Activated CD8-positive, alpha-beta memory T cell treated with anti-CD3 and anti-CD28 coated beads for 36 hours (primary cell): ENCODE measurements at regions not wholly inside any gene's neighbourhood (a gene's known extent, or its start where the extent isn't known, plus 50 kb on each side); places are given as distances from the start of the nearest gene placed in this dataset.

Source experiments
- CTCF ChIA-PET: fragments of 350-600 bp; sonication (Branson Sonifier 250); formaldehyde crosslinking; loops from one replicate; lab custom pipeline; 2021; ENCODE audit warnings: antibody characterized with exemption; lab: Charles Lee
- POLR2A ChIA-PET: fragments of 350-600 bp; sonication (Branson Sonifier 250); formaldehyde crosslinking; loops from one replicate; lab custom pipeline; 2021; ENCODE audit warnings: antibody characterized with exemption; lab: Charles Lee

DNA sequence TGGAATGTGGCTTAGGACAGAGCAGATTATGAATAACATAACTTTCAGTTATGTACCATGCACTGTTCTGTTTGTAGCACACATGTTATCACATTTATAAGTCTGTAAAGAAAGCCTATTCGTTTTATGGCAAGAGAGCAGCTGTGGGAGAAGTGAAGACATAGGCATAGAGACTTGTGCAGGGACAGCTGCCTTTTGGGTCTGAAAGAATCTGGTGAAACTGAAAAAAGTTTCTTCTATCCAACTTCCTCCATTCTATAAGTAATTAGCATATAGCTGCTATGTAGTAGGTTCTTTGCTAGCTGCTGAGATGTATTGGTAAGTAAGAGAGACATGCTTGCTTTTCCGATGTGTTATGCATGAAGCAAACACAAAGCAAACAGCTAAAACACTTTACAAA lies 1095.4 kb upstream of the CADM2 start:
- CTCF ChIA-PET = no interaction called here
- POLR2A ChIA-PET = no interaction called here

DNA sequence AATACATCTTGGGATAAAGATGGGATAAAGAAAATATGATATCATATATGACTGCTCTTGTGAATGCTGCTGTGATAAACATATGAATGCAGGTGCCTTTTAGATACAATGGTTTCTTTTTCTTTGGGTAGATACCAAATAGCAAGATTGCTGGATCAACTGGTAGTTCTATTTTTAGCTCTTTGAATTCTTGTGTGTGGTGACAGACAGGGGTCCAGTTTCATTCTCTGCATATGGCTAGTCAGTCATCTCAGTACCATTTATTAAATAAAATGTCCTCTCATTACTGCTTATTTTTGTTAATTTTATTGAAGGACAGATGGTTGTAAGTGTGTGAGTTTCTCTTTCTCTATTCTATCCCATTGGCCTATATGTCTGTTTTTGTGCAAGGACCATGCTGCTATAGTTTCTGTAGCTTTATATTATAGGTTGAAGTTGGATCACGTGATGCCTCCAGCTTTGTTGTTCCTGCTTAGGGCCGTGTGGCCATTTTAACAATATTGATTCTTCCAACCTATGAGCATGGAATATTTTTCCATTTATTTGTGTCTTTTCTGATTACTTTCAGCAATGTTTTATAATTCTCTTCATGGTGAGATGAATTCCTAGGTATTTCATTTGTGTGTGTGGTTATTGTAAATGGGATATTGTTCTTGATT lies 1089.8 kb upstream of the CADM2 start:
- CTCF ChIA-PET = no interaction called here

DNA sequence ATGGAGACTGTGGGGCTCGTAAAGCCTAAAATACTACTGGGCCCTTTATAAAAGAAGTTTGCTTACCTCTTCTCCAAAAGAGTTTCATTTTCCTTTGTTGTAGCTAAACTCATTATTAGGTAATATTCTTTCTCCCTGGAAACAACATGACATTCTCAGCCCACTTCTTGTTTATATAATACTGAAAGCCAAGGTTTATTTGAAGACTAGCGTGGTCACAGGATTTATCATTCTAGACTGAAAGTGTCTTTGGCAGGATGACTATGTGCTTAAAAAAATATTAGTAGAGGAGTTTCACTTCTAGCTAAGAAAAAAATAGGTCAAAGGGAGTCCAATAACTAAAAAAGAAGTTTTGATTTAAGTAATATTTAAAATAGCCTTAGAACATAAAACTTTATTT lies 1085.2 kb upstream of the CADM2 start:
- CTCF ChIA-PET = no interaction called here
- POLR2A ChIA-PET = no interaction called here

More for the DNA sequence above, 1089.8 kb upstream of the CADM2 start:
- POLR2A ChIA-PET = no interaction called here

DNA sequence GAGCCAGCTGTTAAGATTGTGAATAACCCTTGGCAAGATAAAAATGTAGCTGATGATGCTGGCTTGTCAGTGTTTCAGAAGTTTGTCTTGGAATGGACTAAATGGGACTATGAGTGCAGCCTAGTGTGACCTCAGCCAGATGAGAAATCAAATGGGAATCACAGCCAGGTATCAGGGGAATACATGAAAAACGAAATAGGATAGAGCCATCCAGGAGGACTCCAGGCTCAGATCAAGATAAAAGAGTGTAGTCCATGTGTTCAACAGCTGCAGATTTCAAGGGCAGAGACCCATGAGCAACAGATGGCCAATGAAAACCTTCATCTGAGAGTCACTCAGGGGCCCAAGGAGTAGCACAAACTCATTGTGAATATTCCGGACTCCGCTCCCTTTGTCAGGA lies 1080.9 kb upstream of the CADM2 start:
- ChIA-PET CTCF (no interaction called here), POLR2A (no interaction called here)

DNA sequence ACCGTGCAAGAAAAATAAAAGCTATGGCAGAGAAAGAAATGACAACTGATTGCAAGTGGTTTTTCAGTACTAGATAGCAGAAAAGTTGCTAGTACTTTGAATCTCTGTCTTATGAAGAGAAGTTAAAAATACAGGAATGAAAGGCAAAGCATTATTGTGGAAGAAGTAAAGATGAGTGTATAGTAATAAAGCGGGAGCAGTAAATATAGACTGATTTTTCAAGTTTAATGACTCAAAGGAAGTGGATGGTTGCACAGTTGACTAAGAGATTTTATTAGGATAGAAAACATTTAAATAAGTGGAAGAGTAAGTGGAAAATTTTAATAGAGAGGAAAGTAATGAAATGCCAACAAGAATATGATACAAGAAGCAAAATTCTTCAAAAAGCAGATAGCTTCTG lies 1076.1 kb upstream of the CADM2 start:
- CTCF ChIA-PET = no interaction called here

DNA sequence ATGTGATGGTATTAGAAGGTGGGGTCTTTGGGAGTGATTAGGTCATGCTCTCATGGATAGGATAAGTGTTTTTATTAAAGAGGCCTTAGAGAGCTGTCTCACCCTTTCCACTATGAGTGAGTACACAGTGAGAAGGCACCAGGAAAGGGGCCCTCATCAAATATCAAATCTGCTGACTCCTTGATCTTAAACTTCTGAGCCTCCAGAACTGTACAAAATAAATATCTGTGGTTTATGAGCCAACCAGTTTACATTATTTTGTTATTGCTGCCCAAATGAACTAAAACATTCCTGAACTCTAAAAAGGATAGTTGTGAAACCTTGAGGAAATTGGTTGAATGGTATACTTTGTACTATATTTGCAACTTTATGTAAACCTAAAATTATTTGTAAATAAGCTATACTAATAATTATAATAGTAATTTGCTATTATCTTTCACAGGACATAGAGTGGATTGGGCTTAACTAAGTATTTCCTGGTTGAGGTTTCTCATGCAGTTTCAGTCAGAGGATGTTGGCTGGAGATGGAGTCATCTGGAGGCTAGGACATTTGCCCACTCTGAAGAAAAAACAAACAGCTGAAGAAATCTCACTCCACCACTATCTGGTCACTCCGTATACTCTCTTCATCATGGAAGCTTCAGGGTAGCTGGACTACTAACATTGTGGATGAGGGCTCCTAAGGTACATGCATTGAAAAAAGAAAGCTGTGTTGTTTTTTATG lies 1068.6 kb upstream of the CADM2 start:
- POLR2A ChIA-PET = no interaction called here
- CTCF ChIA-PET = no interaction called here

More for the DNA sequence above, 1076.1 kb upstream of the CADM2 start:
- POLR2A ChIA-PET = no interaction called here

DNA sequence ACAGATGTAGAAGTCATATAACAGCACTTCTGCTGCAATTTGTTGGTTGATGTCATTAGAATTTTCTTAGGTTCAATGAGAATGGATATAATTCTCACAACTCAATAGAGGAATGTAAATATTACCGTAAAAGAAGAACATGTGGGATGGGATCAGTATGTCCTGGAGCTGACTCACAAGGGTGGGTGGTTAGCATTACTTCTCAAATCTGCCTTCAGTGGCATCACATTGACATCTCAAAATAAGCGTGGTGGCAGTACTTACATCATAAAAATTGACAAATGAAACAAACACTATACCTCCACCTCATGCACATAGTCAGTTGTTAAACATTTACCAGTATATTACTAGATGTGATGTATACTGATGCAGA lies 1068.0 kb upstream of the CADM2 start:
- POLR2A ChIA-PET = no interaction called here

DNA sequence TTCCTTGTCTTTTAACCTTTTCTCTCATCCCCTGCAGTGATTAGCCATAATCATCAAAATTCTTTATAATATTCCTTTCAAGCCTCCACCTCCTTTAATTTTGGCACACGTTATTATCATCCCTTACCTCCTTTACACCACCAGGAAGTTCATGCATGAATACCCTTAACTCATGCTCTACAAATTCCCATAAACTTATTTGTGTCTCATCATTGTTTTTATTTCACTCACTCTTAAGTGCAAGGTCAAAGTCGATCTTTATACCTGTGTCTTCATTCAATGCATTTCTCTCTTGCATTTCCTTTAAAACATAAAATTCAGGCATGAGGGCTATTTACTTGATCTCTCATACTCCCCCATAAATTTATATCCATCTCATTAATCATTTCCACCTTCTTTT lies 1064.6 kb upstream of the CADM2 start:
- ChIA-PET CTCF (no interaction called here), POLR2A (no interaction called here)

More for the DNA sequence above, 1068.0 kb upstream of the CADM2 start:
- CTCF ChIA-PET = no interaction called here

DNA sequence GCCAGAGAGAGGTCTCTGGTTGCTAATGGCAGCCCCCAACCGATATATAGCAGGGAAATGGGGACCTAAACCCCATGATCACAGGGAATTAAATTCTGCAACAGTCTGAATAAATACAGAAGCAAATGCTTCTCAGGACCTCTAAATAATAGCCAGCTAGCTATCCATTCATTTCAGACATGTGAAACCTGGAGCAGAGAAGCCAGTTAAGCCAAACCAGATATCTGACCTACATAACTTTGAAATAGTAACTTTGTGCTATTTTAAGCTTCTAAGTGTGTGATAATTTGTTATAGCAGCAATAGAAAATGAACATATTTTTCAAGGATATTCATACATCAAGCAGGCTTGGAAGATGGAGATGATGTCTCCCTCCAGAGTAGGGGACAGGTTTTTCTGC lies 1062.9 kb upstream of the CADM2 start:
- CTCF ChIA-PET = no interaction called here
- POLR2A ChIA-PET = no interaction called here

DNA sequence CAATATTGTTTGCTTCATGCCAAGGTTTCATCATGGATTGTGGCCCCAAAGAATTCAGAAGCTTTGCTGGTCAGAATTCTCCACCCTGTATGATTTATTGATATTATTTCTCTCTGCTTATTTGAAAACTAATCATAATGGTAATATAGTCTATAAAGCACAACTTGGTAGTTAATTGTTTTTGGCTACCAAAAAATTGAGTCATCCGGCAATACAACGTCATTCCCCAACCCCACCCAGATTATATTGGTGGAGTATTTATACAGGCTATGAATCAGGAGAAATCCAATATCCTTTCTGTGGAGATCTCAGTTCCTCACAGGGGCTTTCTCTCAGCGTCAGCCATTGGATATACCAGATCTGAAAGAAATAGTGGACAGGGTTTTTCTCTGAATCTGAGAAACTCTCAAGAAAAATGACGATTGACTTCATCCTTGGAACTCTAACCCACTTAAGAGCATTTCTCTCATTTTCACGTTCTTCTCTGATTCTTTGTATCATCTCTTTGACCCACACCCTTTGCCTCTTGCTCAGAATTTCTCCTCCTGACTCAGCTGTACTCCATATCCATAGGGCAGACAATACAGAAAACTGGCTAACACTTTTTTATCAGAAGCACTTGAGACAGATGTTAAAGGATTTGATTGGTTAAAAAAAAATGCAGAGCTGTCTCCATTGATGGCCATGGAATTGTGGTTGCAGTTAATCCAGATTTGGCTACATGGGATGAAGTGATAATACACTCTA lies 1055.8 kb upstream of the CADM2 start:
- ChIA-PET CTCF (no interaction called here), POLR2A (no interaction called here)

DNA sequence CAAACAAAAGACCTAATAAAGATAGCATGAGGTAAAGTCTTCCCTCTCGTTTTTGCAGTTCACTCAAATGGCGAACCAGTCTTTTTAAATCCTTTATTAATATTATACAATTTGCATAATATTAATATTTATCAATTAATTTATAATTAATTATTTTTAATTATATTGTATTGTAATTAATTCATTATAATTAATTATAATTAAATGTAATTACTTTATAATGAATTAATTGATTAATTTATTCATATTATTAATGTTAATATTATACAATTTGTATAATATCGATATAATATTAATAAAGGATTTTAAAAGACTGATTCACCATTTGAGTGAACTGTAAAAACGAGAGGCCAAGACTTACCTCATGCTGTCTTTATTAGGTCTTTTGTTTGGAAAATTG lies 1045.4 kb upstream of the CADM2 start:
- ChIA-PET CTCF (no interaction called here), POLR2A (no interaction called here)

DNA sequence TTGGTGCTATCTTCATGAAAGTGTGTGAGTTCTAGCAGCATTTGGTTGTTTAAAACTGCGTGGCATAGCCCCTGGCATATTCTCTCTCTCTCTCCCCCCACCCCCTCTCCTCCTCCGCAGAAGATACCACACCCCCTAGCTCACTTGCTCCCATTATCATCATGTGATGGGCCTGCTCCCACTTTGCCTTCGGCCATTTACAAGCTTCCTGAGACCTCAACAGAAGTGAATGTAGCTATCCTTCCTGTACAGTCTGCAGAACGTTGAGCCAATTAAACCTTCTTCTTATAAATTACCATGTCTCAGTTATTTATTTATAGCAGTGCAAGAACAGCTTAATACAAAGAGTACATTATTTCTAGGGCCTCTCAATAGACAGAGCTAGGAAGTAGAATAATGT lies 1032.5 kb upstream of the CADM2 start:
- ChIA-PET CTCF (interaction anchor here (0.6 kb wide), 1 partner anchor 79 kb away, joined by 4 read pairs; no protein-coding TSS in a partner anchor), POLR2A (no interaction called here)

DNA sequence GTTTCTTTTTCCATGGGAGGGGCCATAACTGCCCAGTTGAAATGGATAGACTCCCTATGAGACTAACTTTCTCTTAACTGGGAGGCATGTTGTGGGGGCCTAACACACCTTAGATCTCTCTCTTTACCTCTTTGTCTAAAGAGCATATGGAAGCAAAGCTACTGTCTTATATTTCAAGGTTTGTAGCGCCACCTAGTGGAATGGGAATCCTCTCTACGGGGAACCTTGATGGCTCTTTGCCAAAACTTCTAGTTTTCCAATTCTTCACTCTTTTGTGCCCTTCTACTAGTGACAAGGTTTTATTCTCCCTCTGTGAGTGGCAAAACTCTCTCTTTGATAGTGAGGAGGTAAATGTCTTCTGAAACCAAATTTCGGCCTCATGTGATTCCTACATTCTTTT lies 1030.4 kb upstream of the CADM2 start:
- POLR2A ChIA-PET = no interaction called here
- CTCF ChIA-PET = no interaction called here

DNA sequence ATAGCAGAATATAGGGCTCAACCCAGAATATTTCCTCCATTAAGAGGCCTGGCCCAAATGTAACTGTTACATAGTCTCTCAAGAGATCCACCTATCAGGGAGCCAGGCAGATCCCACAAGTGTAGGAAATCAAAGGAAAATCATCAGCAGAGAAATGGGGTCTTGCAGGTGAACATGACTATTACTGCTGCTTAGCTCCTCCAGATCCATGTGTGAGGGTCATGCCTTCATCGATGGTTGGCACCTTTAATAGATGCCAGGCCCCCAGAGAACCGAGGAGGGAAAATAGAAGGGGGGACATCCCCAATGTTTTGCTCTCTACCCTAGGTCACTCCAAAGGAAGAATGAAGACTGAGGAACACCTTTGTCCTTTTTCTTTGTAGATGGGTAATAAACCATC lies 1029.9 kb upstream of the CADM2 start:
- ChIA-PET POLR2A (no interaction called here), CTCF (no interaction called here)

DNA sequence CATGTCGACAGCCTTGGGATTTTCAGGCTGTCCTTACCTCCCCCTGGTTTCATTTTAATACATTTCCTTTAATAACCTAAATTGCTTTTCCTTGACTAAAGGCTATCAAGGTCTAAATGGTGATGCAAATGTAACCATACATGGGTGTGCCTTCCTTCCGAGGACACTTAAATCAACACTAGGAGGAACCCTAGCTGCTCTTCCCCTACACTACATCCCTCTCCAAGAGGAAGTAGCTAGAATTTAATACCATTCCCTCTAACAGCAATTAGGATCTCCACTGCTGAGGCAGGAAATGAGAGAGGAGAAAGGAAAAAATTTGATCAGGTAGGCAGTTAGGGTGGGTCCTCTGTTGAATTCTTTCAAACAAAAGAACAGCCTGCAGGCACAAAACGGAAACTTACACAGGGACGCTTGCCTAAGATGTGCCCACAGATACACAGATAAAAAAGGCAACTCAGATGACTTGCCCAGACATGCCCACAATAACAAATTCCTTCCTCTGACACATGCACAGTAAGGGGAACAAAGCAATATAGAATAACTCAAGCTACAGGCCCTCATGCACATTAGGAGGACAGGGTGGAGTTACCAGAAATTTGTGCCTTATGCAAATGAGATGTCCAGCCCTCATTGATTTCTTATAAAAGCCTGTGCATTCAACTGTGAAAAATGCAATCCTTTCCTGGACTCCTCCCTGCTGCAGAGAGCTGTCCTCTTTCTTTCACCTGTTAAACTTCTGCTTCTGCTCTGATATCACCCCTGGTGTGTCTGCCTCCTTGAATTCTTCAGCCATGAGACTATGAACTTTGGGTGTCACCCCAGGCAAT lies 1024.4 kb upstream of the CADM2 start:
- POLR2A ChIA-PET = no interaction called here

DNA sequence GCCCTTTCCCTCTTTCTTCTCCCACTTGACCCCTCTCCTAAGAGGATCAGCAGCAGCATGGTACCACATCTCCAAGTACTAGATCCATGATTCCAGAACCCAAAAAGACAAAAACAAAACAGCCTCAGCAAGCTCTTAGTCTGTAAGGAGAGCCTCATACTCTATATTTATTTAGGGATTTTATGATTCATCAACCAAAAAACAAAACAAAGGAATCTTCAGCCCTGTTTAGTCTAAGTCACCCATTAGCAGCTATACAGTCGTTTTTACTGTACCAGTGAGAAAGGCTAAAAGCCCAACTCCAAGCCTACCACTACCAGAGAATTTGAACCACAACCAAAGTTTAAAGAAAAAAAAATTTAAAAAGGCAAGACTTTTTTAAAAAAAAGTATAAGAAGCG lies 1020.3 kb upstream of the CADM2 start:
- POLR2A ChIA-PET = no interaction called here

More for the DNA sequence above, 1024.4 kb upstream of the CADM2 start:
- CTCF ChIA-PET = no interaction called here

DNA sequence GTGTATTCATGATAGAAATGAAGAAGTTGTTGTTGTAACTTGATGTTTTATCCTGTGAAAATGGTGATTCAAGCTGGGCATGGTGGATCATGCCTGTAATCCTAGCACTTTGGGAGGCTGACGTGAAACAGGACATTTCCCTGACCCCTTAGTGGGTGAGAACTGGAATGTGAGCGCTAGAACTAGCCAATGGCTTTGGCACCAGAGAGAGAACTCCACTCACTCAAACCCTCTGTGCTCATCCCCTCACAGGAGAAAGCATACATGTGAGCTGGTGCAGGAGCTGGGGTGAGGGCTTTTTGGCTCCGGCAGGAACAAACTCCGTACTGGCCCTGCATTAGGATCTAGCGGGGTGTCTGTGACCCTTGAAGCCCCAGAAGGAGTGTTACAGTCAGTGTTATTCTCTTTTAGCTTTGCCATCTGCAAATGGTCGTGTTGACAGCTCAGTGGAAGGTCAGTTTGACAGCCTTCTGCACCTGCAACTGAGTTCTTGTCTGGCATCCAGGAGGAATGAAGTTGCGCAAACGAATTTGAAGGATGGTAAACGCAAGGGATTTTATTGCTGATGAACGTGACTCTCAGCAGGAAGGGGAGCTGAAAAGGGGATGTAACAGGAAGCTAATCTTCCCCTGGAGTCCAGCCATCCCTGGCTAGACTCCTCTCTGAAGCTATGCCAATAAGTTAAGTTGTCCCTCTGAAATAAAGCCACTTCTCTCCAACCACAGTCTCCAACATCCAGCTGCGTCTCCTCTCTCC lies 1016.6 kb upstream of the CADM2 start:
- ChIA-PET CTCF (no interaction called here), POLR2A (no interaction called here)

More for the DNA sequence above, 1020.3 kb upstream of the CADM2 start:
- CTCF ChIA-PET = no interaction called here

DNA sequence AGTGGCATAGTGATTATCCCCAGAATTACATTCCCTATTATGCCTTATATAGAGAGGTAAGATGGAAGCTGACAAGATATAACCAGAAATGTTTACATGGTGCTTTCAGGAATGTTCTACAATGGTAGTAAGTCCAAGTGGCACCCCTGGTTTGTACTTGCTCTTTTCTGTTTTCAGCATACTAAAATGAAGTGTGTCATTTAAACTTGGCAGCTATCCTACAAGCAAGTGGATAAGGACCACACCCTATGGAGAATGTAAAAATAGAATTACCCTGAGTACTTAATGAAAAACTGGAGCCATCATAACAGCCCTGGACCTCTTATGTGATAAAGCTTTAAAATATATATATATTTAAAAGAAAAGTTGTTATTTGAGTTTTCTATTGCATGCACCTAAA lies 1012.7 kb upstream of the CADM2 start:
- ChIA-PET CTCF (no interaction called here), POLR2A (no interaction called here)

DNA sequence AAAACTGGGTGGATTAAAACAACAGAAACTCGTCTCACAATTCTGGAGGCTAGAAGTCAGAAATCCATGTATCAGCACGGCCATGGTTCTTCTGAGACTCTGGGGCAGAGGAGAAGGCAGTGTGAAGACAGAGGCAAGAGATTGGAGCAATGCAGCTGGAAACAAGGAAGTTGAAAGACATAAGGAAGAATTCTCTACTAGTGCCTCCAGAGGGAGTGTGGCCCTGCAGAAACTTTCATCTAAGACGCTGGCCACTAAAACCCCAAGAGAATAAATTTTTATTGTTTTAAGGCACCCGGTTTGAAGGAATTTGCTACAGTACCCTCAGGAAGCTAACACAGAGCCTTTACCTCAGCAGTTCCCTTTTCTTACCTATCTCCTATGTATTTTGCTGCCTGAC lies 1012.2 kb upstream of the CADM2 start:
- ChIA-PET CTCF (no interaction called here), POLR2A (no interaction called here)
